Testis (tissue), 2 donors: ENCODE measurements at regions not wholly inside any gene's neighbourhood (a gene's known extent, or its start where the extent isn't known, plus 50 kb on each side); places are given as distances from the start of the nearest gene placed in this dataset.

ENCODE experiments used
- DNase-seq: peaks from one replicate; pipeline ENCODE4 v3.0.0-alpha.2; 2019
- H3K27ac ChIP-seq, 2 donors: fragments of 200-600 bp; sonication (generic); one replicate each; pipeline ENCODE4 v1.5.1; 2019
- H3K27me3 ChIP-seq: fragments of 200-600 bp; sonication (generic); one replicate; pipeline ENCODE4 v1.5.1; 2019
- H3K36me3 ChIP-seq: fragments of 200-600 bp; sonication (generic); one replicate; pipeline ENCODE4 v1.5.1; 2017; ENCODE audit warnings: low read depth; ENCODE audit errors: missing control alignments
- H3K4me1 ChIP-seq: fragments of 200-600 bp; sonication (generic); one replicate; pipeline ENCODE4 v1.5.1; 2019
- H3K4me3 ChIP-seq, 2 donors: fragments of 200-600 bp; sonication (generic); one replicate each; pipeline ENCODE4 v1.5.1; 2017 to 2019
- H3K9me3 ChIP-seq: fragments of 200-600 bp; sonication (generic); one replicate; pipeline ENCODE4 v1.5.1; 2017
- POLR2A ChIP-seq: fragments of 450-650 bp; IDR thresholded peaks from one replicate; pipeline ENCODE4 v1.6.1; 2017; ENCODE audit warnings: antibody characterized with exemption, mild to moderate bottlenecking, moderate library complexity
- WGBS, 2 donors: methylation state at CpG; one replicate each; pipeline ENCODE4 v1.1.5; 2018; 5-methylcytosine and 5-hydroxymethylcytosine counted together
- intact Hi-C: fragments of 100-400 bp; cut with DNase I; formaldehyde crosslinking; loops from one replicate; pipeline ENCODE4 v1.15.1; 2023; ENCODE audit warnings: low total_unique reads
- TF ChIP-seq, protein P1 (sequence below), 3 experiments: fragments of 450-650 bp in 2 of 3; fragments of 200-600 bp in 1 of 3; sonication (generic) in 1 of 3; IDR thresholded peaks; one replicate each; pipeline ENCODE4 v1.5.1; 2016 to 2019; ENCODE audit warnings: antibody characterized with exemption in 3 of 3, mild to moderate bottlenecking in 2 of 3, moderate library complexity in 1 of 3

DNA sequence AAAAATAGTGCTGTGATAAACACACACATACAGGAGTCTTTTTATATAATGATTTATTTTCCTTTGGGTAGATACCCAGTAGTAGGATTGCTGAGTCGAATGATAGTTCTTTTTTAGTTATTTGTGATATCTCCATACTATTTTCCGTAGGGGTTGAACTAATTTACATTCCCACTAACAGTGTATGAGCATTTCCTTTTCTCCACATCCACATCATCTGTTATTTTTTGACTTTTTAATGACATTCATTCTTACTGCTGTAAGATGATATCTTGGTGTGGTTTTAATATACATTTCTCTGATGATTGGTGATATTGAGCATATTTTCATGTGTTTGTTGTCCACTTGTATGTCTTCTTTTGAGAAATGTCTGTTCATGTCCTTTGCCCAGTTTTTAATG, 78.3 kb downstream of the NIBAN1 start:
- intact Hi-C loops: no loop called here
- 46 to 73% methylated on average over 2 of the region's 2 CpGs for WGBS, 2 donors
- no peaks in the 10 kb centered on the region for H3K9me3 ChIP-seq
- no peak for DNase-seq
- H3K27ac ChIP-seq: no peak overlapping the region
- peaks cover 3% of the 10 kb centered on the region for H3K4me1 ChIP-seq
- no peak for TF ChIP-seq POLR2A
- TF ChIP-seq, protein P1, sequence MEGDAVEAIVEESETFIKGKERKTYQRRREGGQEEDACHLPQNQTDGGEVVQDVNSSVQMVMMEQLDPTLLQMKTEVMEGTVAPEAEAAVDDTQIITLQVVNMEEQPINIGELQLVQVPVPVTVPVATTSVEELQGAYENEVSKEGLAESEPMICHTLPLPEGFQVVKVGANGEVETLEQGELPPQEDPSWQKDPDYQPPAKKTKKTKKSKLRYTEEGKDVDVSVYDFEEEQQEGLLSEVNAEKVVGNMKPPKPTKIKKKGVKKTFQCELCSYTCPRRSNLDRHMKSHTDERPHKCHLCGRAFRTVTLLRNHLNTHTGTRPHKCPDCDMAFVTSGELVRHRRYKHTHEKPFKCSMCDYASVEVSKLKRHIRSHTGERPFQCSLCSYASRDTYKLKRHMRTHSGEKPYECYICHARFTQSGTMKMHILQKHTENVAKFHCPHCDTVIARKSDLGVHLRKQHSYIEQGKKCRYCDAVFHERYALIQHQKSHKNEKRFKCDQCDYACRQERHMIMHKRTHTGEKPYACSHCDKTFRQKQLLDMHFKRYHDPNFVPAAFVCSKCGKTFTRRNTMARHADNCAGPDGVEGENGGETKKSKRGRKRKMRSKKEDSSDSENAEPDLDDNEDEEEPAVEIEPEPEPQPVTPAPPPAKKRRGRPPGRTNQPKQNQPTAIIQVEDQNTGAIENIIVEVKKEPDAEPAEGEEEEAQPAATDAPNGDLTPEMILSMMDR (IDR thresholded peaks at IDR 0.05): no peak
- H3K4me3 ChIP-seq: no peak overlapping the region
- H3K36me3 ChIP-seq: no peaks in the 10 kb centered on the region
- H3K27me3 ChIP-seq: no peaks in the 10 kb centered on the region

DNA sequence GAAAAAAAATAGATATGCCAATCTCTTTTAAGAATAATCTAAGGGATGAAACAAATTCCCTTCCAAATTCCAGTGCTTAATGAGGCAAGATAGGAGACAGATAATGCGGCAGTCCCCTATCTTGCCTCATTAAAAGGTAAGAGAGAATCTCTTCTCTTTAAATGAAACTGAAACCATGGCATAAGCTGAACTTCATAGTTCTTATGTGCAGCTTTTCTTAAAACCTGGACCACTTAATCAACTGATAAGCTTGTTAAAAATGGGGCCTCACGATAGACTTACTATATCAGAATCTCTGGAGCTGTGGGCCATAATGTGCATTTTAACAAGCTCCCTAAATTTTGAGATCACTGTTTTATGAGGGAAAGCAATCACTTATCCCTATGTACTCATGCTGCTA, 79.2 kb downstream of the NIBAN1 start:
- intact Hi-C loops: no loop called here
- no peak overlapping the region for H3K4me3 ChIP-seq
- H3K4me1 ChIP-seq: peaks cover 9% of the 10 kb centered on the region
- H3K9me3 ChIP-seq: no peaks in the 10 kb centered on the region
- DNase-seq: no peak
- WGBS, 2 donors: 52 to 54% methylated on average over 2 of the region's 2 CpGs
- H3K36me3 ChIP-seq: no peaks in the 10 kb centered on the region
- TF ChIP-seq, protein P1 (IDR thresholded peaks at IDR 0.05): no peak
- TF ChIP-seq POLR2A: no peak
- H3K27me3 ChIP-seq: no peaks in the 10 kb centered on the region
- no peak overlapping the region for H3K27ac ChIP-seq

DNA sequence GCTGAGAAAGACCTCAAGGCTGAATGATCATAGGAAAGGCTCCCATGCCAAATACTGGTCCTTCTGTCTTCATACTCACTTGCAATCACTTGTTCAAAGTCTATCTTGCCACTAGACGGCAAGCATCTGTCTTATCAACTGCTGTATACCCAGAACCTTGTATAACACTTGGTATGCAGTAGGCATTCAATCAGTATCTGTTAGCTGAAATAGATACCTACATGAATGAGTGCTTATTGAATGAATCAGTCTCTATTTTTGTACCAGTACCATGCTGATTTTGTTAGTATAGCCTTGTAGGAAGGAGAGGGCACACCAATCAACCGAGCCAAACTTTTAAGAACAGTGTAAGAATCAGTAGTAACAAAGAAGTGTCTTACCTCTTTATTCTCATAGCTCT, 80.6 kb downstream of the NIBAN1 start:
- Histone ChIP-seq H3K4me1 (peaks cover 9% of the 10 kb centered on the region), H3K4me3 (no peak overlapping the region), H3K27ac (no peak overlapping the region), H3K9me3 (no peaks in the 10 kb centered on the region), H3K27me3 (no peaks in the 10 kb centered on the region), H3K36me3 (no peaks in the 10 kb centered on the region)
- intact Hi-C loops: no loop called here
- WGBS, 2 donors: 86 to 95% methylated on average over 2 of the region's 2 CpGs
- TF ChIP-seq, protein P1 (IDR thresholded peaks at IDR 0.05): no peak
- no peak for TF ChIP-seq POLR2A
- DNase-seq: no peak

DNA sequence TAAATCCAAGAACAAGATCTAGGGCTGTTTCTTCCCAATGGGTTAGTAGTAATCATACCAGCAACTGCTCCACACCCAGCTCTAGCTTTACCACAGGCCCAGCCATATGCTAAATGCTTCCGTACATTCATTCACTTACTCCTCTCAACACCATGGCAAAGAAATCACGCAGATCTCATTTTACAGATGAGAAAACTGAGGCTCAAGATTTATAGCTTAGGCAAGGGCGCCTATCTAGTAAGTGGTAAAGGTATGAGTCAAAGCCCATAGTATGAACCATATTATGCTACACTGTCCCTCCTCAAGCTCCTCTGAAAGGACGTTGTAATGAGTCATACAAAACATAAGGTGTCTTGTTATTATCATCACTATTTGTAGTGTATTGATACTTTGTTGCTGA, 82.2 kb downstream of the NIBAN1 start:
- TF ChIP-seq, protein P1 (IDR thresholded peaks at IDR 0.05): no peak
- TF ChIP-seq POLR2A: no peak
- intact Hi-C loops: no loop called here
- peaks cover 9% of the 10 kb centered on the region for H3K4me1 ChIP-seq
- H3K4me3 ChIP-seq: no peak overlapping the region
- H3K27me3 ChIP-seq: no peaks in the 10 kb centered on the region
- H3K27ac ChIP-seq: no peak overlapping the region
- 86 to 91% methylated on average over 4 of the region's 4 CpGs for WGBS, 2 donors
- H3K36me3 ChIP-seq: no peaks in the 10 kb centered on the region
- H3K9me3 ChIP-seq: no peaks in the 10 kb centered on the region
- DNase-seq: no peak

DNA sequence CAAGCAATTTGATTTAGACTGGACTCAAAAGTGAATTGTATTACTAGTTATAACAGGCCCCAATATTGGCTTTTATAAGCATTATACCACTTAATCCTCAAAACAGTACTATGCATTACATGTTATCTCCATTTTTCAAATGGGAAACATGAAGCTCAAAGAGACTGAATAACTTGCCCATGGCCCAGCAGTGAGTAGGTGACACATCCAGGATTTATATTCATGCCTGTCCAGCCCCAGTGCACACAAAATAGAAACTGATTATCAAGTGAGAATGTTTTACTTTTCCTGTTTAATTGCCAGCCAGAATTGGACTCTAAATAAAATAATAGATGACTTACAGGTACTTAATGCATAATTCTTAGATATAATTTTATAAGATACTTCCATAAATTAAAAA, 82.9 kb downstream of the NIBAN1 start:
- Histone ChIP-seq H3K4me3 (no peak overlapping the region), H3K27me3 (no peaks in the 10 kb centered on the region), H3K36me3 (no peaks in the 10 kb centered on the region), H3K4me1 (peaks cover 9% of the 10 kb centered on the region), H3K9me3 (no peaks in the 10 kb centered on the region), H3K27ac (no peak overlapping the region)
- DNase-seq: no peak
- intact Hi-C loops: no loop called here
- TF ChIP-seq POLR2A: no peak
- TF ChIP-seq, protein P1 (IDR thresholded peaks at IDR 0.05): no peak
